ENCODE measurements at regions not wholly inside any gene's neighbourhood (a gene's known extent, or its start where the extent isn't known, plus 50 kb on each side); places are given as distances from the start of the nearest gene placed in this dataset.
"Not testable (repeated sequence)": the region's sequence is repeated elsewhere in the genome, so short reads cannot be mapped to it uniquely, and the experiment has no call there.

DNA sequence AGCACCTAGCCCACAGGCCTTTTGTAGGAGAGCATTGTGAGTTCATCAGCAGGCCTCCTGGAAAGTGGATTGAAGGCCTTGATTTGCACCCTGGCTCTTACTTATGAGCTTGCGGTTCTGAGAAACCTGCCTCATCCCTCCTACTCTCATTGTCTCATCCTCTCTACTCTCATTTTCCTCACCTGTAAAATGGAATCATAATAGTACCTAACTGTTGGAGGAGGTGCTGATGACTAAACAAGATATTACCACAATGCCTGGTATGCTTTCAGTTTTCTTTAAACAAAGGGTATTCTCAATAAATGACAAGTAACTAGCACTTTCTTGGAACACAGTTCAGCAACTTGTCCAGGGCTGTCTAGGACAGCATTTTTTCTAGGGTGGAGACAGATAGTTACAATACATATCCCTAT lies 243.1 kb upstream of the MAF start:
- Mint-ChIP-seq H3K4me1 (no peaks in the 10 kb centered on the region), H3K27me3 (peaks cover 2% of the 10 kb centered on the region), H3K4me3 (no peak overlapping the region), H3K9me3 (no peaks in the 10 kb centered on the region), H3K36me3 (no peaks in the 10 kb centered on the region), H3K27ac (no peak overlapping the region)
- ATAC-seq (ENCODE audit: low read depth), result no peak
- no peak for DNase-seq (ENCODE audit: low spot score in 2 of 2)

DNA sequence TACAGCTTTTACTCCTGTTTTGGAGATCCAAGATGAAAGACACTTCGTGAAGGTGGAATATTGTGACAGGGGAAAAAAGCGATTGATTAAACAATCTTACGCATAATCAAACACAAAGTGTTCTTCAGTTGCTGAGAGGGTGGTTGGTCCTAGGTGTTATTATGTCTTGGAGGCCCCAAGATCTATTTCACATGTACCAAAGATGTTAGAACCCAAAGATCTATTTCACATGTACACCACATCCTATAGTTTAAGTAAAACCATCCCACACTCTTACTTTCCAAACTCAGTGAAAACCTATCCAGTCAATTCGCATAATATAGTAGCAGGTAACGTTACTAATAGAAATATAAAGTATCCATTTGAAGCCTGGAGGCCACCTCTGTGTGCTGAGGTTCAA lies 242.6 kb upstream of the MAF start:
- no peak for DNase-seq (ENCODE audit: low spot score in 2 of 2)
- Mint-ChIP-seq H3K27ac (no peak overlapping the region), H3K36me3 (no peaks in the 10 kb centered on the region), H3K4me1 (no peaks in the 10 kb centered on the region), H3K9me3 (no peaks in the 10 kb centered on the region), H3K27me3 (peaks cover 2% of the 10 kb centered on the region), H3K4me3 (no peak overlapping the region)
- ATAC-seq (ENCODE audit: low read depth), result no peak

DNA sequence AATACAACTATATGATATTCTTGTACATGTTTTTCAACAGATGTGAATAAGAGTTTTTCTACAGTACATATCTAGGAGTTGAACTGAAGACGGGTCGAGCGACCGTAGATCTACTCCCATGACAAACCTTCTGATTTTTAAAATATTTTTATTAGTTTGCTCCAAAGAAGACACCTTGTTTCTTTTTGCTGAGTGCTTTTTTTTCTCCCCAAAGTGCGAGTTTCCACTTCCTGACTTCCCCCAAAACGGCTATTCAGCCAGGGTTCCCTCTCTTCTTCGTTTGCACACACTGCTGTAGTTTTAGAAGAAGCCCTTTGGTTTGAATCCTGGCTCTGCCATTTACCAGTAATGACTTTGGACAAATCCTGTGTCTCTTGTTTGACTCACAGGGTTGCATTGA lies 241.7 kb upstream of the MAF start:
- no peaks in the 10 kb centered on the region for H3K9me3 Mint-ChIP-seq
- peaks cover 4% of the 10 kb centered on the region for H3K27me3 Mint-ChIP-seq
- H3K4me1 Mint-ChIP-seq, result no peaks in the 10 kb centered on the region
- no peaks in the 10 kb centered on the region for H3K36me3 Mint-ChIP-seq
- DNase-seq (ENCODE audit: low spot score in 2 of 2), result no peak
- no peak for ATAC-seq (ENCODE audit: low read depth)
- H3K4me3 Mint-ChIP-seq, result no peak overlapping the region
- no peak overlapping the region for H3K27ac Mint-ChIP-seq

DNA sequence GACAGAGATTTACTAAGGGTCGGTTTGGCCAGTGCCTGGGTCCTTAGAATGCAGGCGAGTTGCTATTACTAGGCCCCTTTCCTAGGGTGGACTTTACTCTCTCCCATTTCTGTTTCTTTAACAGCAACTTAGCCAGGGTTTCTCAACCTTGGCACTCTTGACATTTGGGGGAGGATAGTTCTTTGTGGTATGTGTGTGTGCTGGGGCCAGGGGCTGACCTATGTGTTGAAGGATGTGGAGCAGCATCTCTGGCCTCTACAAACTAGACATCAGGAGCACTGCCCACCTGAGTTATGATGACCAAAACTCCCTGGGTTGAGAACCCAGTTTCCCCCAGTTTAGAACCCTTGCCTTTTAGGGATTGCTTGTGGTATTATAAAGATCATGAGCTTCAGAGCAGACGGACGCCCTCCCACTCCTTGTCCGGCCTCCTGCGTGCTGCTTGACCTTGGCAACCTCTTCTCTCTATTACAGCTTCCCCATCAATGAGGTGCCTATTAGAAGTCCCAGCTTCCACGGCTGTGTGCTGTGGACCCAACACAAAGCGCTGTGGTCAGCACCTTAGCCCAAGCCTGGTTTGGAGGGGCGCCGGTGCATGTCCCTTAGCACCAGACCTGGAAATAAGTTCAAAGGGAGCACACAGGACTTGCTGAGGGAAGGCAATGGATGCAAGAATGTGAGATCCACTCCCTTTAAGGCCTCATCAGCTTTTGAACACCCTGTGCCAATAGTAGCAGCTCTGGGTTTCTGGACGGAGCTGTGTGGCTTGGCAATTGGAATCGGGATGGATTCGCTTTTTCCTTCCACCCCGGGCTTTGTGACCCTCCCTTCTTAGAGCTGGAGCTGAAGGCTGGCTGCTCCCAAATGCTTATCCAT lies 239.2 kb upstream of the MAF start:
- no peak overlapping the region for H3K4me3 Mint-ChIP-seq
- no peaks in the 10 kb centered on the region for H3K4me1 Mint-ChIP-seq
- peaks cover 4% of the 10 kb centered on the region for H3K27me3 Mint-ChIP-seq
- no peak for DNase-seq (ENCODE audit: low spot score in 2 of 2)
- H3K36me3 Mint-ChIP-seq, result no peaks in the 10 kb centered on the region
- no peak for ATAC-seq (ENCODE audit: low read depth)
- H3K27ac Mint-ChIP-seq, result no peak overlapping the region
- H3K9me3 Mint-ChIP-seq, result no peaks in the 10 kb centered on the region

DNA sequence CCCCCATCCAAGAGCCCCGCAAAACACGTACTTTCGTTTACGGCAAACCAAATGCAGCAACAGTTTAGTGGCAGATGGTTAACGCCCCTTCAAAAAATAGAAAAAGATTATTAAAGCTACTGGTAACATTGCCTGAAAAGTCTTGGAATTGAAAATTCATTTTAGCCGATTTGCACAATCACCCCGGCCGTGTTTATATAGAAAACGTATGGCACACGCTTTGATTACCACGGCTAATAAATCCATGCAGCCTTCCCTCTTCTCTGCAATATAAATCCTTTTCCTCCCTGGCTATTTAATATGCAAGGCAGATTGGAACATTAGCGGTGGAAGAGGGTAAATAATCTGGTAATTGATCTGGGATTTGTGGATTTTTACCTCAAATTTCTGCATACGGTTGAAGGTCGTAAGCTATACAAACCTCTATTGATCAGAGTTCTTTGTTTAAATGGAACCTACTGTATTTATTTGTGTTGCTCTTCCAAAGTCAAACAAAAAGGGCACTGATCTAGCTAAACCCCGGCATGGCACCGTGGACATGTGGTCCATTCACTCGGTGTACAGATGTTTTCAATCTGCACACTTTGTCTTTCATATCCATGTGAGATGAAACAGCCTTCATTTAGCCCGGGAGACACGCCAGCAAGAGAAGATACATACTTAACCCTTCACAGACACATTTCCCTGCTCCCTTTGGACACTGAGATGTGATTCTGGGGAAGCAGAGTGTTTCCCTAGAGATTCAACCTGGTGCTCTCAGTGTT lies 238.1 kb upstream of the MAF start:
- Mint-ChIP-seq H3K4me3 (no peak overlapping the region), H3K4me1 (no peaks in the 10 kb centered on the region), H3K27me3 (peaks cover 4% of the 10 kb centered on the region), H3K9me3 (no peaks in the 10 kb centered on the region), H3K36me3 (no peaks in the 10 kb centered on the region), H3K27ac (no peak overlapping the region)
- ATAC-seq (ENCODE audit: low read depth) (no peak), DNase-seq (ENCODE audit: low spot score in 2 of 2) (no peak)

DNA sequence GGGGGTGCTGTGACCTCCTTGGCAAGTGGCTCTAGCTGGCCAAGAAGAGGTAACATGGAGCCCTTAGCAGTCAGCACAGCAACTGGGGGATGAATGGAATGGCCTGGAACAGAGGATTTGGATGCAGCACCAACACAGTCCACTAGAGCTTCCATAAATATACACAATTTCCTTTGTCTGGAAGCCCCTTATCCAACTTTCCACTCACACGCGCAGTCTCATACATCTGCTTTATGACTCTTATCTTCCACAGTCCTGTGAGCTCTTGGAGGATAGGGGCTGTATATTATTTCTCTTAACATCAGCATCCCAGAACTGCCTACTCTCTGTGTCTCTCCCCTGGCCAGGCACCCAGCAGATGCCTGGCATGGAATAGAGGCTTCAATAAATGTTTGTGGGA lies 235.6 kb upstream of the MAF start:
- no peak overlapping the region for H3K27ac Mint-ChIP-seq
- no peaks in the 10 kb centered on the region for H3K36me3 Mint-ChIP-seq
- H3K9me3 Mint-ChIP-seq, result no peaks in the 10 kb centered on the region
- peaks cover 2% of the 10 kb centered on the region for H3K27me3 Mint-ChIP-seq
- DNase-seq (ENCODE audit: low spot score in 2 of 2) (no peak), ATAC-seq (ENCODE audit: low read depth) (no peak)
- no peaks in the 10 kb centered on the region for H3K4me1 Mint-ChIP-seq
- H3K4me3 Mint-ChIP-seq, result no peak overlapping the region

DNA sequence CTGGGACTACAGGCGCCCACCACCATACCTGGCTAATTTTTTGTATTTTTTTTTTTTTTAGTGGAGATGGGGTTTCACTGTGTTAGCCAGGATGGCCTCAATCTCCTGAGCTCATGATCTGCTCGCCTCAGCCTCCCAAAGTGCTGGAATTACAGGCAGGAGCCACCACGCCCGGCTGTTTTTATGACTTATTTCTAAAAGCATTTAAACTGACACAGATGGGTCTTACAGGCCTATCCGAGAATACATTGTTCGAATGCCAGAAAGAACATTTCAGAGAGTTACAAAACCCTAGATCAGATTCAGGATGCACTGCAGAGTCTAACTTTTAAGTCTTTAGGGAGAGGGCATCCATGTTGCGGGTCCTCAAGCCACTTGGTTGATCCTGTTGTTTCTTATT lies 234.7 kb upstream of the MAF start:
- peaks cover 2% of the 10 kb centered on the region for H3K27me3 Mint-ChIP-seq
- no peaks in the 10 kb centered on the region for H3K4me1 Mint-ChIP-seq
- ATAC-seq (ENCODE audit: low read depth), result no peak
- no peak overlapping the region for H3K27ac Mint-ChIP-seq
- no peaks in the 10 kb centered on the region for H3K9me3 Mint-ChIP-seq
- no peak overlapping the region for H3K4me3 Mint-ChIP-seq
- H3K36me3 Mint-ChIP-seq, result no peaks in the 10 kb centered on the region
- no peak for DNase-seq (ENCODE audit: low spot score in 2 of 2)

DNA sequence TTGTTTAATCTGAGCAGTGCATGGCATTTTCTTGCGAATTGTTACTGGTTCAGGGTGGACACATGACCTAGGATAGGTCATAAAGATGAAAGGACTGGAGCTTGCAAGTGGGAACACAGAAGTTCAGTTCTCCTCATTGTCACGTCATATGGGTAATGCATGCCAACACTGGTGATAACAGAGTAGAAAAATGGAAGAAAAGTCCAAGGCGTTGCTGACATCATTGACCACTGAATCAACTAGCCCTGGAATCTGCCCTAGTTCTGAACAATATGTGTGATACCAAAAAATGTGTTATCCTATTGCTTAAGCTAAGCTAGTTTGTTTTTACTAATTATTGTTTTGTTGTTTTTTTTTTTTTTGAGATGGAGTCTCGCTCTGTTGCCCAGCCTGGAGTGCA lies 234.2 kb upstream of the MAF start:
- H3K9me3 Mint-ChIP-seq, result no peaks in the 10 kb centered on the region
- ATAC-seq (ENCODE audit: low read depth) (no peak), DNase-seq (ENCODE audit: low spot score in 2 of 2) (no peak)
- H3K27me3 Mint-ChIP-seq, result peaks cover 2% of the 10 kb centered on the region
- H3K4me3 Mint-ChIP-seq, result no peak overlapping the region
- H3K36me3 Mint-ChIP-seq, result no peaks in the 10 kb centered on the region
- no peaks in the 10 kb centered on the region for H3K4me1 Mint-ChIP-seq
- H3K27ac Mint-ChIP-seq, result no peak overlapping the region

DNA sequence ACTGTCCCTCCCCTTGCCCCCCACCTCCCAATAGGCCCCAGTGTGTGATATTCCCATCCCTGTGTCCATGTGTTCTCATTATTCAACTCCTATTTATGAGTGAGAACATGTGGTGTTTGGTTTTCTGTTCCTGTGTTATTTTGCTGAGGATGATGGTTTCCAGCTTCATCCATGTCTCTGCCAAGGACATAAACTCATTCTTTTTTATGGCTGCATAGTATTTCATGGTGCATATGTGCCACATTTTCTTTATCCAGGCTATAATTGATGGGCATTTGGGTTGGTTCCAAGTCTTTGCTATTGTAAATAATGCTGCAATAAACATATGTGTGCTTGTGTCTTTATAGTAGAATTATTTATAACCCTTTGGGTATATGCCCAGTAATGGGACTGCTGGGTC lies 233.5 kb upstream of the MAF start:
- not testable (repeated sequence) for ATAC-seq (ENCODE audit: low read depth); H3K4me1 Mint-ChIP-seq

DNA sequence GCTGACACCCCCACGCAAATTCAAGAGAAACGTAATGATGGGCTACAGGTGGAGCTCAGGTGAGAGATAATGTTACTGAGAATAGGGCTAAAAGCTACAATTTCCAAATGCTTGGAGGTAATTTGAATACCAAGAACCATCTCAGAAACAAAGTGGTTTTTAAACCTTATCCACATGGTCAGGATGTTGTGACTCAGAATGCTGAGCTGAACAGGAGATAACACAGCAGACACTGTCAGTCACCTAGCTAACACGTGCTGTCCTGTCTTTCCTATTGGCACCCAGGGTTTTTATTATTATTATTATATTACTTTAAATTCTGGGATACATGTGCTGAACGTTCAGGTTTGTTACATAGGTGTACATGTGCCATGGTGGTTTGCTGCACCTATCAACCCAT lies 233.0 kb upstream of the MAF start:
- no peak overlapping the region for H3K27ac Mint-ChIP-seq
- peaks cover 2% of the 10 kb centered on the region for H3K27me3 Mint-ChIP-seq
- no peaks in the 10 kb centered on the region for H3K36me3 Mint-ChIP-seq
- no peak overlapping the region for H3K4me3 Mint-ChIP-seq
- DNase-seq (ENCODE audit: low spot score in 2 of 2) (no peak), ATAC-seq (ENCODE audit: low read depth) (no peak)
- no peaks in the 10 kb centered on the region for H3K4me1 Mint-ChIP-seq
- H3K9me3 Mint-ChIP-seq, result no peaks in the 10 kb centered on the region

More for the DNA sequence above, 233.5 kb upstream of the MAF start:
- H3K27me3 Mint-ChIP-seq; H3K4me3 Mint-ChIP-seq; H3K36me3 Mint-ChIP-seq; H3K9me3 Mint-ChIP-seq; H3K27ac Mint-ChIP-seq; DNase-seq (ENCODE audit: low spot score in 2 of 2): not testable (repeated sequence)

DNA sequence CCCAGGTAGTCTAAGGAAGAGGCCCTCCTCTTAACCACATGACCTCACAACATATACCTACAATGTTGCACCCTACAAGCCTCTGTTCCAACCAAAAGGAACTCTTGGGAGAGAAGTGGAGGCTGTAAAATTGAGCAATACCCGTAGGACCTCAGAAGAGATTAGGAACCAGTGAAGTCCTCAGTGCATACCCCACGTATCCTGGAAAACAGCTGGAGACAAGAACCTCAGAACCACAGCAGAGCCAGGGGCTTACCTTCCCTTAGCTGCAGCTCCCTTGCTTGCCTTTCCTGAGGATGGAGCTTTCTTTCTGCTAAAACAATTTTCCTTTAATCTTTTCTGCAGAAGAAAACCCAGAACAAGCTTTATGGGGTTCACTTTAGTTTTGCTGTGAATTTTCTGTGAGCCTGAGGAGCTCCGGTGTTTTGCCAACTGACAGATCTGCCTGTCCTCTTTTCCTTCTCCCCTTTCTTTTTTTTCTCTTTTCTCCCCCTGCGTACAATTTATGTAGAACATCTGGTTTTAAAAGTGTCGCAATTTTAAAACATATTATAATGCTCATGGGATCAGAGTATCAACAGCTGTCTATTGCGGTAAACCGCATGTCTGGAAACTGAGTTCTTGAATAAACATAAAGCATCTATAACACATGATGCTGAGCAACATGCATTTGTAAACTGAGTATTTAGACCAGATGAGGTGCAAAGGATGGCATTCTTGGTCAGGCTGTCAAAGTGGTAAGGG lies 226.4 kb upstream of the MAF start:
- no peak for DNase-seq (ENCODE audit: low spot score in 2 of 2)
- ATAC-seq (ENCODE audit: low read depth), result no peak
- no peaks in the 10 kb centered on the region for H3K27me3 Mint-ChIP-seq
- H3K9me3 Mint-ChIP-seq, result no peaks in the 10 kb centered on the region
- H3K36me3 Mint-ChIP-seq, result no peaks in the 10 kb centered on the region
- H3K4me3 Mint-ChIP-seq, result no peak overlapping the region
- H3K4me1 Mint-ChIP-seq, result no peaks in the 10 kb centered on the region
- H3K27ac Mint-ChIP-seq, result no peak overlapping the region

DNA sequence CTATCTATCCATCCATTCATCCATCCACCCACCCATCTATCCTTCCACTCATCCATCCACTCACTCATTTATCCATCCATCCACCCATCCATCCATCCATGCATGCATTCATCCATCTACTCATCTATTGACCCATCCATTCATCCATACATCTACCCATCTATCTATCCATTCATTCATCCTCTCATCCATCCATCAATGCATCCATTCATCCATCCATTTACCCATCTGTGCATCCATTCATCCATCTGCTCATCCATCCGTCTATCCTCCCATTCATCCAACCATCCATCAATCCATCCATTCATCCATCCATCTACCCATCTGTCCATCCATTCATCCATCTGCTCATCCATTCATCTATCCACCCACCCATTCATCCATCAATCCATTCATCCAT lies 224.5 kb upstream of the MAF start:
- Mint-ChIP-seq H3K4me1 (no peaks in the 10 kb centered on the region), H3K27me3 (no peaks in the 10 kb centered on the region), H3K4me3 (no peak overlapping the region), H3K36me3 (no peaks in the 10 kb centered on the region), H3K9me3 (no peaks in the 10 kb centered on the region), H3K27ac (no peak overlapping the region)
- ATAC-seq (ENCODE audit: low read depth) (no peak), DNase-seq (ENCODE audit: low spot score in 2 of 2) (no peak)

DNA sequence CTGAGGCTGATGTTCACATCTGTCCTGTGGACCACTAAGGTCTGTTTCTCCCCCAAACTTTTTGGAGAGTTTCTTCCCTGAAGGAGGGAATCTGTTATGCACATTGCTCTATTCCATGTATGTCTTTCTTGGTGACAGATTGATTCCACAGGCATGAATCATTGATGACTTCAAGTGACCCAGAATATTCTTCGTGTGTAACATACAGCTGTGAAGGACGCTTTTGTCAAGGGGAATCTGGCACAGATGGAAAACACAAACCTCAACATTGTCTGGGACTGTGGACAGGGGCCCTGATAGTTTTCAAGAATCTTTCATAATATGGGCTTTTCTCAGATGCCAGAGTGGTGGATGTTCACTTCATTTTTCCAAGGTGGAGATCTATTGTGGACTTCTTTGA lies 223.1 kb upstream of the MAF start:
- no peaks in the 10 kb centered on the region for H3K36me3 Mint-ChIP-seq
- H3K9me3 Mint-ChIP-seq, result no peaks in the 10 kb centered on the region
- no peak overlapping the region for H3K27ac Mint-ChIP-seq
- H3K4me3 Mint-ChIP-seq, result no peak overlapping the region
- DNase-seq (ENCODE audit: low spot score in 2 of 2) (no peak), ATAC-seq (ENCODE audit: low read depth) (no peak)
- no peaks in the 10 kb centered on the region for H3K4me1 Mint-ChIP-seq
- no peaks in the 10 kb centered on the region for H3K27me3 Mint-ChIP-seq

DNA sequence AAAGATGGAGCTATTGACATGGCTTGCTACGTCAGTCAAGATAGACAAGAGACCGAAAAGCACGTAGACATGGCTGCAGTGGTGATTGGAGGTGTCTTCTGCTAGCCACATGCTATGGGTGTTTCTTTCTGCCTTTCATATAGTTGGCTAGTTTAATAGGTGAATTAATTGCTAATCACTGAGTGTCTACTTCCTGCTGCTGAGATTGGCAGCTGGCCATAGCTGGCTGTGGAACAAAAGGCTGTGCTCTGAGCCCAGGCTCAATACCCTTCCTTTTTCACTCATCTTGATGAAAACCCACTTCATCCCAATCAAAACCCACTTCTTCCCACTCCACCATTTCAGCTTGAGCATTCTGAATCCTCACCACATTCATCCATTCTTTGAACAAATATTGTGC lies 221.4 kb upstream of the MAF start:
- H3K4me1 Mint-ChIP-seq, result no peaks in the 10 kb centered on the region
- H3K4me3 Mint-ChIP-seq, result no peak overlapping the region
- DNase-seq (ENCODE audit: low spot score in 2 of 2) (no peak), ATAC-seq (ENCODE audit: low read depth) (no peak)
- H3K36me3 Mint-ChIP-seq, result no peaks in the 10 kb centered on the region
- no peaks in the 10 kb centered on the region for H3K9me3 Mint-ChIP-seq
- H3K27ac Mint-ChIP-seq, result no peak overlapping the region
- H3K27me3 Mint-ChIP-seq, result no peaks in the 10 kb centered on the region

Data from memory B cell (primary cell).